SH-SY5Y (cell line): ENCODE measurements at regions not wholly inside any gene's neighbourhood (a gene's known extent, or its start where the extent isn't known, plus 50 kb on each side); places are given as distances from the start of the nearest gene placed in this dataset.

Source experiments
- GATA2 ChIP-seq: IDR thresholded peaks from 2 replicates; pipeline ENCODE4 v1.6.1; 2011; ENCODE audit warnings: mild to moderate bottlenecking, low read depth, low read length
- GATA3 ChIP-seq: IDR thresholded peaks from 2 replicates; pipeline ENCODE4 v1.6.1; 2011; ENCODE audit warnings: low read depth, mild to moderate bottlenecking, low read length, moderate library complexity

GRCh38 chrX:39313146-39313545 is 511.9 kb downstream of the MID1IP1 start:
- TF ChIP-seq GATA2 (no peak), GATA3 (no peak)
